ENCODE measurements at regions not wholly inside any gene's neighbourhood (a gene's known extent, or its start where the extent isn't known, plus 50 kb on each side); places are given as distances from the start of the nearest gene placed in this dataset.

DNA sequence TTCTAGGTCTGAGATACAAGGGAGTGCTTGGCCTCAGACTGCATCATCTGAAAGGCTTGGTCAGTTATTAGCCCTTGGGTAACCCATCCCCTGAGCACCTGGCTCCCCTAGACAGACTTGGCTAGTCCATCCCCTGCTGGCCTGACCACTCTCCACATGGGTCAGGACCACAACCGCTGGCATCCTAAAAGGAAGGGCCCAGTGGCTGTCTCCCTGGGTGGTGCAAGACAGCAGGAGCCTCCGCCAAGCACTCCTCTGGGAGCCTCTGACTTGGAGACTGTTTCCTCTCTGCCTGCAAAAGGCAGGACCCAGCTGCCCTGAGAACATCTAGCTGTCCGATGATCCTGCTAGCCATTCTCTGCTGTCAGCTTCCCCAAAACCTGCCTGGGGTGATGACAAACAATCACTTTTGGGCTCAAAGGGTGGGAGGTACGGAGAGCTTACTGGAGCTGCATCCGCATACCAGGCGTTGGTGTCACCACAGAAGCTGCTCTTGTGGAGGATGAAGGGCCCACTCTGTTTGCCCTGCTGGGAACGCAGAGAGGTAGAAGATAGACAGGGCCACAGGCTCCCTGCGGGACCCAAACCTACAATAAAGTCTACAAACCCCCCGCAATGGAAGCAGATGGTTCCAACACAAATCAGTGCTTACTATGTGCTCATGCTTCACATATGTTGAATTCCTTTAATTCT is 108.0 kb upstream of the PRR20G start:
- no peak for DNase-seq

GRCh38 chr3:127394984-127395662 is 107.3 kb upstream of the PRR20G start:
- no peak for DNase-seq

DNA sequence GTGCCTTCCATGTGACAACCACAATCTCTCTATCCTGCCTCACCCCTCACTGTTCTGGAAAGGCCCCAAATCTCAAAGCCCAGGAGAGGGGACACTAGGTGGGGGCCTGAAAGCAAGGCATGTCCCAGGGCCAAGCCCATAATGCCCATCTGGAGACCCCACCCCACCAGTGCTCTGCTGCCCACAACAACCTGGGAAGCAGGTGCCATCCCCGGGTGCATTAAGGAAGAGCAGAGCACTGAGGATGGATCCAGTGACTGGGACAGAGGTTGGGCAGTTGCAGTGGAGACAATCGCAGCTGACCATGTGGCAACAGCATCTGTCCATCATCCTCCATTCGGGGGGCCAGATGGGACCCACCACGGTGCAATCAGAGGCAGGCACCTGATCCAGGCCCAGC is 106.2 kb upstream of the PRR20G start:
- DNase-seq, result no peak

DNA sequence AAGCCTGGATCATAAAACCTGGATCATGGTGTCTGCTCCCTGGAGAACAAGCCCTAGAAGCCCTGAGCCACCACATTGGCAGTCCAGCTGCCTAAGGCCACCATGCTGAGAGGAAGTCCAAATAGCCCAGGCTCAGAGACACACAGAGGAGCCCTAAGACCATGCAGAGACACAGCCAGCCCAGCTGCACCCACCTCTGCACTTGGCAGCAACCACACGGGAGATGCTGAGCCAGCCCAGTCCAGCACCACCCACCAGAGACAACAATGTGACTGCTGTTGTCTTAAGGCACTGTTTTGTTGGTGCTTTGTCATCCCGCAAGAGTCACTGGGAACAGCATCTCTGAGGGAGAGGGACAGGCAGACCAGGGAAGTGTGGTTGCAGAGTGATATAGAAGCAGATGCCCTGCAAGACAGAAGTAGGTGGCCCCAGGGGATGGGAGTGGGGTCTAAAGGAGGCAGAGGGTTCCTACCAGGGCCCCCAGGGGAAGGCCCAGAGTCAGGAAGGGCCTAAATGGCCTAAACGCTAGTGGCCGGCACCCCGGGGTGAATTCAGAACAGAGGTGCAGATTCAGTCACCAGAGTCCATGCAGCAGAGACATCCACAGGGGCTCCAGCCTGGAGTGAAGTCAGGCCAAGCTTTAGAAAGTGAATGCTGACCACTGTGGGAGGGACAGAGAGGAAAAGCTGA is 105.4 kb upstream of the PRR20G start:
- no peak for DNase-seq

DNA sequence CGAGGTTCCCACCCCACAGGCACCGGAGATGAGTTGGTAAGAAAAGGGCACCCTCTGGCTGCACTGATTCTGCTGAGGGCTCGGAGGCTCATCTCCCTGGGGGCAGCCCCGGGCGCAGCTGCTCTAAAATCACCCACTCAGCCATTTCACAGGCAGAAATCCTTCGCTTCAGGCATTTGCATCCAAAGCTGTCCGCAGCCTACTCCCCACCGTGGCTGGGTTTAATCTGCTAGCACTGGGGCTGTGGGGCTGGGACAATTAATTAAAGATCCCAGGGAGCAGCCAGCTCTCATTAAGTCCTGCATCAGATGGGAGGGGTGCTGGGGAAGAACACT is 104.3 kb upstream of the PRR20G start:
- no peak for DNase-seq

GRCh38 chr3:127391436-127392155 is 103.8 kb upstream of the PRR20G start:
- DNase-seq, result no peak

- no peak for DNase-seq
Observed at GRCh38 chr3:127390365-127391025, 102.6 kb upstream of the PRR20G start.

DNA sequence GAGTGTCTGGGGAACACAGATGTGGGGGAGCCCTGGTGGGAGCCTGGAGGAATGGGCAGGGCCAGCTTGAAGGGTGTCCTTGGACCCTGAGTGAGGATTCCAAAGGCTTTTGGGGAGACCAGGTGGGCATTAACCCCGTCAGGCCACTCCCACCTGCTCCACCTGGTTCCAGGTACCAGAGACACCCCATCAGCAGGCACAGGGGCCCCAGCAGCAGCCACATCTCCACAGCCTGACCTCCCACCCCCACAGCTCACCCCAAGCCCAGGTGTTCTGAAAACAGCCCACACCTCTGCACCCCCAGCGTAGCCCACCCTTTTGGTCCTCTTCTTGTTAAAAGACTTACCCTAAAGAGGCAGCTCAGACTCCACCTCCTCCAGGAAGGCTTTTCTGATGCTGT is 102.1 kb upstream of the PRR20G start:
- no peak for DNase-seq

DNA sequence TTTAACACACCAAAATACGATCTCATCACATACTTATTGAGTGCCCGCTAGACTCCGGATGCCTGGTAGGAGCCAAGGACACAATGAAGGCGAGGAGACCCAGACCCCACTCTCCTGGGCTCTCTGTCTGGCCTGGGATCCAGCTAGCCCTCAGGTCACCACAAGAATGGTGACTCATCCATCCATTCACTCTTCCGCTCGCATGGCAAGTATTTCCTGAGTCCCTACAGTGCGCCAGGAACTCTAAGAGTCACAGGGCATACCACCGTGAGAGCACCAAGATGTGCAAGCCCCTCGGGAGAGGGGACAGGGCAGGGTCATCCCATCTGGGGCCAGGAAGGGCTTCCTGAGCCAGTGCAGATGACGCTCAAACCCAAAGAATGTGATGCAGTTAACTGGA is 101.6 kb upstream of the PRR20G start:
- no peak for DNase-seq

GRCh38 chr3:127388427-127388826 is 100.6 kb upstream of the PRR20G start:
- DNase-seq, result no peak

- DNase-seq, result no peak
Observed at GRCh38 chr3:127387556-127388153, 99.8 kb upstream of the PRR20G start.

- DNase-seq, result no peak
Observed at GRCh38 chr3:127387119-127387518, 99.3 kb upstream of the PRR20G start.

- no peak for DNase-seq
Observed at GRCh38 chr3:127386490-127386889, 98.6 kb upstream of the PRR20G start.

DNA sequence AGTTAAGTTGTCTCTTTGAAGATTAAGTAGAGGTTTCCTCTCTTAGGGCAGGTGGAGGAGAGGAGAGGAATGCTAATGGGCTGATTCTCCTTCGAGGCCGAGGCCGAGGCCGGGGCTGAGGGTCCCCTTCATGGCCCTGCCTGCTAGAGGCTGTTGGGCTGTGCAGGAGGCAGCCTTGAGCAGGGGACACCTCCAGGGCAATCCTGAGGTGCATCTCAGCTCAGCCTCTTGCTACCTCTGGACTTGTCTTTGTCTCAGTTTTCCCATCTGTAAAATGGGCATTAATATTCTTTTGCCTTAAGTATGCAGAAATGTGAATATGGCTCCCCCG is 97.7 kb upstream of the PRR20G start:
- no peak for DNase-seq

GRCh38 chr3:127384717-127385539 is 97.1 kb upstream of the PRR20G start:
- no peak for DNase-seq

DNA sequence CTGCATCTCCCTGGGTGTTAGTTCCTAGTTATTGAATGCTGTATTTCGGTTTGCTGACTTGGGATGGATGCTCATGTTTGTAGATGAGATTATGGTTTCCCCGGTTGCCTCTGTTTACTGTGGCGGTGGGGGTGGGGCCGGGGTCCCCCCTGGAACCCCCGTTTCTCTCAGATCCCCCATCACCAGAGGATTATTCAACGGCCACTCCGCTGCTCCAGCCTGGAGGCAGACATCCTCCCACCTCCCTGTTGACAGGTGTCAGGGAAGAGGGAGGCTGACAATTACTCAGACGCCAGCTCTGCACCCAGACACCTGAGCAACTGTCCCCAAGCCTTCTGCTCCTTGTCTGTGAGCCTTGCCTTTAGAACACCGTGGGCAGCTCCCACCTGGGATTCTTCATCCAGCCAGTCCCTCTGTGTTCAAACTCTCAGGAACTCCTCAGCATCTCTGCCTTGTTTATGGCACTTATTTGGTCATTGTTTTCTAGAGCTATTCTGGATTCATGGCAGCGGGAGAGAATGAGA is 95.9 kb upstream of the PRR20G start:
- DNase-seq, result no peak

- no peak for DNase-seq
Observed at GRCh38 chr3:127377801-127378655, 90.2 kb upstream of the PRR20G start.

DNA sequence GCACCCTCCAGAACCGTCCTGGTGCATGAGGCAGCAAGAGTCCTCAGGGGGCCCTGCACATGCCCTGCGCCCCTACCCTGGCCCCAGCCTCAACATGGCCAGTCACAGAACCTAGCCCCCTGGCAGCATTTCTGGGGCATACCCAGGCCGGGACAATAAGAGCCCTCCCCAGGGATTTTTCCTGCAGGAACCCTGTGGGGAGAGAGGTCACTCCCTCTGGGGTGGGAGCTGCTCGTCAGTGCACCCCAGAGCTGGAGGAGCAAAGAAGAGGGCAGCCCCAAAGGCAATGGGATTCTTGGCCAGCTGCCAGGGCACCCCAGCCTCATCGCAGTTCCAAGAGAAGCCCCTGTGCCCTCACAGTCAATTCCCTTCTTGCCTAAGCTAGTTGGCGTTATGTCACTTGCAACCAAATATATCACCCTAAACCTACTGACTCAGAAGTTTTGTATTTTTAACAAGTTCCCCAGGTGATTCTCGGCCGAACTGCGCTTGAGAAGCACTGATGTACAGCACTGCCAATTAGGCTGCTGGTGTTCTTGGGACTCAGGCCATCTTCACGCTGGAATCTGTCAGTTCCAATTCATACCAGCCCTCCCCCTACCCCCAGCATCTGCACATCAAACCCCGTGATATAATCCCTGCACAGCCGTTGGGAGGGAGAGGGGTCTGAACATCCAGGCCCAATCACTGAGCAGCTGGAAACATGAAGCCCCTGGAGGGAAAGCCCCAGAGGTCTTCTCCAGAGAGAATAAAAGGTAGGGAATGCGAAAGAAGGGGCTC is 87.5 kb upstream of the PRR20G start:
- DNase-seq, result no peak

DNA sequence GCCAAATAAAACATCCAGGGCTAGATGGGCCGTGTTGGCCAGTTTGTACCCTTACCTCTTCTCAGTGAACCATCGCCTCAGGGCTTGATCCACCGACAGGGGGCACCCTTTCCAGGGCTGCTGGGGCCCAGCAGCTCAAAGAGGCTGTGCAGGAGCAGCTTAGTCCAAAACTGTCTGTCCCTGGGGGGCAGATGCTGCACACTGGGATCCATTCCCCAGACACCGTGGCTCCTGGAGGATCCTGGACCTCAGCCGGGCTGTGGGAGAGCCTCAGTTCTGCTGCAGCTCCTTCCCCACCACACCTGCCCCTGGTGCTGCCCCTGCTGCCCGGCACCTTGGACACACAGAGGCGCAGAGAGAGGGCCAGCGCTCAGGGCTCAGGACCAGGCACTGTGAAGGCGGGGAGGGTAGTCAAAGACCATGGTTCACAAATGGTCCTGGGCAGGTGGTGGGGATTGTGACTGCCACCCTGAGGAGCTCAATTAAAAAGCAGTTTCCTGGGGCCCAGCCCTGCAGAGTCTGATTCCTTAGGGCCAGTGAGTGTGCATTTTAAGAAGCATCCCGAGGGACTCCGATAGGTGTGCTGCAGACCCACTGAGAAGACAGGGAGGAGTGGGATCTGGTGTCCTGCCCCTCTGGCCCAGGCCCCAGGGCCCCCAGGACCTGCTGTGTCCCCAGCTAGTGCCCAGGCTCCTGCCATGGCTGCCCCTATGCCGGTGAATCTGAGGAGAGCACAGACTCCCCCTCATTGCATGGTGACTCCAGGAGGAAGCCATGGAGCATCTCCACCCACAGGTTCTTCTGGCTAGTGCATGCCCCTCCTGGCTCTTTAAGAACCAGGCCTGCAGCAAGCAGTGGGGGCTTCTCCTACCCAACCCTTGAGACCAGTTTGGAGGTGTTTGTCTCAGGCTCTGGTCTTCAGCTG is 86.5 kb upstream of the PRR20G start:
- DNase-seq, result no peak
